ENCODE measurements at regions not wholly inside any gene's neighbourhood (a gene's known extent, or its start where the extent isn't known, plus 50 kb on each side); places are given as distances from the start of the nearest gene placed in this dataset.

GRCh38 chr4:187084701-187085100 is 361.0 kb upstream of the FAT1 start:
- H2AFZ ChIP-seq (ENCODE audit: low read length), result no peak overlapping the region
- H4K8ac ChIP-seq (replicated peaks; ENCODE audit: insufficient read length, low read depth, low read length), result no peak overlapping the region
- Mint-ChIP-seq H3K27me3 (ENCODE audit: low read depth) (no peaks in the 10 kb centered on the region; the same call in 1 of the 2 replicates), H3K4me1 (peaks cover 9% of the 10 kb centered on the region in 2 experiments), H3K9me3 (no peaks in the 10 kb centered on the region), H3K27ac (no peak overlapping the region), H3K4me3 (no peak overlapping the region), H3K36me3 (ENCODE audit: insufficient read depth in 1 of 3, low read depth in 3 of 3) (no peaks in the 10 kb centered on the region)
- no peaks in the 10 kb centered on the region for H3K27me3 ChIP-seq (ENCODE audit: insufficient read depth, low read length)
- no peak overlapping the region for H3K9ac ChIP-seq (ENCODE audit: extremely low read depth, insufficient read length, low read length)
- no peak overlapping the region for H2BK15ac ChIP-seq (ENCODE audit: low read depth, low read length)
- H2BK120ac ChIP-seq (ENCODE audit: low read depth, low read length, poor library complexity, severe bottlenecking), result no peak overlapping the region
- H2BK20ac ChIP-seq (ENCODE audit: low read depth, low read length, poor library complexity, severe bottlenecking), result no peak overlapping the region
- H4K5ac ChIP-seq (ENCODE audit: insufficient read length, low read depth, low read length), result no peak overlapping the region
- no peaks in the 10 kb centered on the region for H3K4me1 ChIP-seq (ENCODE audit: insufficient read depth, low read length)
- H3K23ac ChIP-seq (ENCODE audit: insufficient read length, low read depth, low read length), result no peak overlapping the region
- H3K79me2 ChIP-seq (ENCODE audit: insufficient read depth, low read length), result no peaks in the 10 kb centered on the region
- H2BK12ac ChIP-seq (ENCODE audit: insufficient read length, low read depth, low read length), result no peak overlapping the region
- no peak for DNase-seq
- no peak overlapping the region for H3K56ac ChIP-seq (ENCODE audit: insufficient read length, low read depth, low read length)
- H3K27ac ChIP-seq (ENCODE audit: insufficient read length, low read depth, low read length), result no peak overlapping the region
- no peak for TF ChIP-seq CTCF (conservative IDR thresholded peaks at IDR 0.05)
- H2BK5ac ChIP-seq (ENCODE audit: insufficient read length, low read length), result no peak overlapping the region
- H3K79me1 ChIP-seq (ENCODE audit: insufficient read depth, low read depth, low read length, poor library complexity, severe bottlenecking), result no peaks in the 10 kb centered on the region
- H3K4ac ChIP-seq (ENCODE audit: low read depth, low read length), result no peak overlapping the region
- no peak overlapping the region for H4K91ac ChIP-seq (ENCODE audit: insufficient read length, low read depth, low read length)
- H4K20me1 ChIP-seq (ENCODE audit: control insufficient read depth, insufficient read depth, insufficient read length), result no peaks in the 10 kb centered on the region
- no peak overlapping the region for H3K18ac ChIP-seq (ENCODE audit: insufficient read length, low read depth, low read length)
- H3K4me2 ChIP-seq (ENCODE audit: insufficient read depth, insufficient read length, low read length), result no peak overlapping the region
- H3K23me2 ChIP-seq (ENCODE audit: insufficient read length, low read depth, low read length, poor library complexity, severe bottlenecking), result no peaks in the 10 kb centered on the region
- no peak overlapping the region for H3T11ph ChIP-seq (ENCODE audit: low read length)
- H3K9me3 ChIP-seq (ENCODE audit: control insufficient read depth, low read depth, low read length), result no peaks in the 10 kb centered on the region
- H3K14ac ChIP-seq (ENCODE audit: insufficient read depth, low read length), result no peak overlapping the region
- no peak overlapping the region for H2AK5ac ChIP-seq (ENCODE audit: insufficient read length, low read length)
- no CpG with 5 or more reads among the region's 4 CpGs for WGBS (ENCODE audit: extremely low coverage, insufficient read length, low lambda C conversion rate)
